Suprapubic skin (tissue), 4 donors: ENCODE measurements at regions not wholly inside any gene's neighbourhood (a gene's known extent, or its start where the extent isn't known, plus 50 kb on each side); places are given as distances from the start of the nearest gene placed in this dataset.

Experiments used
- DNase-seq, 2 donors: peaks; one replicate each; pipeline ENCODE4 v3.0.0-alpha.2; 2019; ENCODE audit warnings: low spot score in 2 of 2
- H3K27ac ChIP-seq: fragments of 200-600 bp; sonication (generic); one replicate; pipeline ENCODE4 v1.5.1; 2019
- H3K27me3 ChIP-seq: fragments of 200-600 bp; sonication (generic); one replicate; pipeline ENCODE4 v1.5.1; 2019
- H3K36me3 ChIP-seq: fragments of 200-600 bp; sonication (generic); one replicate; pipeline ENCODE4 v1.5.1; 2019
- H3K4me1 ChIP-seq: fragments of 200-600 bp; sonication (generic); one replicate; pipeline ENCODE4 v1.5.1; 2019
- H3K4me3 ChIP-seq: fragments of 200-600 bp; sonication (generic); one replicate; pipeline ENCODE4 v1.5.1; 2019; ENCODE audit warnings: mild to moderate bottlenecking
- H3K9me3 ChIP-seq: fragments of 200-600 bp; sonication (generic); one replicate; pipeline ENCODE4 v1.5.1; 2019
- CTCF ChIP-seq, 2 donors: fragments of 200-600 bp in 1 of 2; fragments of 450-650 bp in 1 of 2; sonication (generic) in 1 of 2; IDR thresholded peaks; one replicate each; pipeline ENCODE4 v1.5.1; 2016 to 2019; ENCODE audit warnings: antibody characterized with exemption in 2 of 2, mild to moderate bottlenecking in 1 of 2, moderate library complexity in 1 of 2
- EP300 ChIP-seq: sonication (generic); formaldehyde crosslinking; IDR thresholded peaks from one replicate; pipeline ENCODE4 v1.6.1; 2017; ENCODE audit warnings: antibody characterized with exemption
- POLR2A ChIP-seq, 2 donors: fragments of 450-650 bp; IDR thresholded peaks; one replicate each; pipeline ENCODE4 v1.6.1; 2017; ENCODE audit warnings: antibody characterized with exemption in 2 of 2, mild to moderate bottlenecking in 2 of 2, moderate library complexity in 2 of 2
- POLR2AphosphoS5 ChIP-seq, 3 donors: sonication (generic); formaldehyde crosslinking; IDR thresholded peaks; one replicate each; pipeline ENCODE4 v1.6.1; 2017; ENCODE audit warnings: antibody characterized with exemption in 3 of 3
- WGBS: methylation state at CpG from one replicate; pipeline ENCODE4 v1.1.5; 2018; 5-methylcytosine and 5-hydroxymethylcytosine counted together

GRCh38 chrX:124217304-124218251 is 114.9 kb upstream of the TEX13D start:
- WGBS = 58% methylated on average over 10 of the region's 10 CpGs
- DNase-seq = no peak
- H3K27ac ChIP-seq = no peak overlapping the region

DNA sequence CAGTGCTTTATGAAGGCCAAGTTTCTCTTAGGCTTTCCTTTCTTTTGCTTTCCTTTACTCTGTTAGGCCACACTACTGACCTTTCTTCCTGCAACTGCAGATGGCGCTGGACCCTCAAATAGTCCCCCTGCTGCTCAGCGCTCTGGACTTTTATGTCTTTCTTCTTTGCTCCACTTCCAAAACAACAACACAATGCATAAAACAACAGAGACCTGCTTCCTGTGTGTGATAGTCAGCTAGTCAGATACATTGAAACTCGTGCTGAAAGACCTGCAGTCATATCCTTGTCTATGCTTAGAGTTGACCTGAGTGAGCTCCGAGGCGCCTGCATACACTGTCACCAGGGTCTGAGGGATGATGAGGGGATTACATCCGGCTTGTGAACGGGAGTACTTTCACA is 108.9 kb upstream of the TEX13D start:
- Histone ChIP-seq H3K4me3 (no peak overlapping the region), H3K36me3 (no peaks in the 10 kb centered on the region), H3K4me1 (no peaks in the 10 kb centered on the region), H3K27me3 (no peaks in the 10 kb centered on the region), H3K27ac (no peak overlapping the region), H3K9me3 (no peaks in the 10 kb centered on the region)
- 72% methylated on average over 7 of the region's 7 CpGs for WGBS
- no peak for DNase-seq
- TF ChIP-seq POLR2A (IDR thresholded peaks at IDR 0.05) (no peak), POLR2AphosphoS5 (IDR thresholded peaks at IDR 0.05) (no peak), CTCF (IDR thresholded peaks at IDR 0.05) (no peak), EP300 (no peak)

More at GRCh38 chrX:124217304-124218251, 114.9 kb upstream of the TEX13D start:
- H3K27me3 ChIP-seq = no peaks in the 10 kb centered on the region
- no peaks in the 10 kb centered on the region for H3K4me1 ChIP-seq
- H3K36me3 ChIP-seq = no peaks in the 10 kb centered on the region
- TF ChIP-seq EP300 = no peak
- no peak for TF ChIP-seq POLR2AphosphoS5 (IDR thresholded peaks at IDR 0.05)
- no peak for TF ChIP-seq CTCF (IDR thresholded peaks at IDR 0.05)
- no peak for TF ChIP-seq POLR2A (IDR thresholded peaks at IDR 0.05)
- no peaks in the 10 kb centered on the region for H3K9me3 ChIP-seq
- H3K4me3 ChIP-seq = no peak overlapping the region

DNA sequence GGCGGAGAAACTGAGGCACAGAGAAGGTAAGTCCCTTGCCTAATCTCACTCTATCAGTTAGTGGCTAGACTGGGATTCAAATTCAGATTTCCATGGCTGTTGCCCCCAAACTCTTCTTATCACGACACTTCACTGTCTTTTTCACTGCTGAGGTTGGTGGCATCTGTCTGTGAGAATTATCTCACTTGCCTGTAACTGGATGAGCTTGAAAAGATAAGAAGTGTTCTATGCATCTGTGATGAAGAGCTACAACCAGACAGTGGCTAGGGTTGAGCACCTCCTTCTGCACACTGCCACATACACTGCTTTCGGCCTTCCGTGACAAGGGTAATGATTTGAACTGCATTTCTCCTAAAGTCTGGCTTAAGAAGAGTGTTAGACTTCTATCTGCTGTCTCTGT is 107.9 kb upstream of the TEX13D start:
- no peaks in the 10 kb centered on the region for H3K36me3 ChIP-seq
- no peak overlapping the region for H3K4me3 ChIP-seq
- H3K4me1 ChIP-seq = no peaks in the 10 kb centered on the region
- 81% methylated on average over 4 of the region's 4 CpGs for WGBS
- no peak overlapping the region for H3K27ac ChIP-seq
- no peaks in the 10 kb centered on the region for H3K27me3 ChIP-seq
- no peak for DNase-seq
- H3K9me3 ChIP-seq = no peaks in the 10 kb centered on the region
- TF ChIP-seq CTCF (IDR thresholded peaks at IDR 0.05) (no peak), POLR2A (IDR thresholded peaks at IDR 0.05) (no peak), EP300 (no peak), POLR2AphosphoS5 (IDR thresholded peaks at IDR 0.05) (no peak)

DNA sequence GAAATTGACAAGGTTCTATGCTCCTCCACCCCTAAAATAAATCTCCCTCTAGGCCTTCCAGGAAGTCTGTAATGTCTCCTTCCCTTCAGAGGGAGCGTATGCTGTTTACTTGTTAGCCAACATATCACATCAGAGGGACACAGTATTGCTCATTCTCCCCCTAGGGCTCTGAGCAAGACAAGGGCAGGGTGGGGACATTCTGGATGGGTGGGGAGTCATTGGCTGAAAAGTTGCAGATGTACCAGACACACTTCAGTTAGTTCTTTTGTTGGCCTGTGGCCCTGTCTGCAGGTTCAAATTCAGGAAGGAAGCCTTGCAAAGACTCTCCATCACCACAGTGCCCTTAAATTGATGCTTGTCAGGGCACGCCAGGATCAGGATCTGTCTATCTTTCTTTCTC is 106.3 kb upstream of the TEX13D start:
- no peak for DNase-seq
- Histone ChIP-seq H3K9me3 (no peaks in the 10 kb centered on the region), H3K36me3 (no peaks in the 10 kb centered on the region), H3K27ac (no peak overlapping the region), H3K4me3 (no peak overlapping the region), H3K27me3 (no peaks in the 10 kb centered on the region), H3K4me1 (no peaks in the 10 kb centered on the region)
- 74% methylated on average over 2 of the region's 2 CpGs for WGBS
- no peak for TF ChIP-seq EP300
- no peak for TF ChIP-seq POLR2AphosphoS5 (IDR thresholded peaks at IDR 0.05)
- TF ChIP-seq POLR2A (IDR thresholded peaks at IDR 0.05) = no peak
- TF ChIP-seq CTCF (IDR thresholded peaks at IDR 0.05) = no peak

GRCh38 chrX:124228849-124229248 is 103.6 kb upstream of the TEX13D start:
- Histone ChIP-seq H3K27me3 (no peaks in the 10 kb centered on the region), H3K9me3 (no peaks in the 10 kb centered on the region), H3K4me3 (no peak overlapping the region), H3K36me3 (no peaks in the 10 kb centered on the region), H3K27ac (no peak overlapping the region), H3K4me1 (no peaks in the 10 kb centered on the region)
- no peak for TF ChIP-seq POLR2AphosphoS5 (IDR thresholded peaks at IDR 0.05)
- TF ChIP-seq EP300 = no peak
- no peak for TF ChIP-seq POLR2A (IDR thresholded peaks at IDR 0.05)
- TF ChIP-seq CTCF (IDR thresholded peaks at IDR 0.05) = no peak
- WGBS = 85% methylated on average over 4 of the region's 4 CpGs
- no peak for DNase-seq
